ENCODE measurements at regions not wholly inside any gene's neighbourhood (a gene's known extent, or its start where the extent isn't known, plus 50 kb on each side); places are given as distances from the start of the nearest gene placed in this dataset.

GRCh38 chr9:99724640-99725039 lies 97.0 kb upstream of the NR4A3 start:
- DNase-seq: no peak

- no peak for DNase-seq
These were observed 95.8 kb upstream of the NR4A3 start for GRCh38 chr9:99725852-99726251.

GRCh38 chr9:99726758-99727157 lies 94.9 kb upstream of the NR4A3 start:
- DNase-seq: no peak

GRCh38 chr9:99730062-99730461 lies 91.6 kb upstream of the NR4A3 start:
- DNase-seq: no peak

GRCh38 chr9:99731950-99732349 lies 89.7 kb upstream of the NR4A3 start:
- DNase-seq: no peak

- DNase-seq: no peak
These were observed 89.0 kb upstream of the NR4A3 start for GRCh38 chr9:99732715-99733114.

- DNase-seq: no peak
These were observed 86.6 kb upstream of the NR4A3 start for GRCh38 chr9:99735041-99735440.

- no peak for DNase-seq
These were observed 85.4 kb upstream of the NR4A3 start for GRCh38 chr9:99736291-99736690.

GRCh38 chr9:99737649-99738048 lies 84.0 kb upstream of the NR4A3 start:
- no peak for DNase-seq

GRCh38 chr9:99743006-99743405 lies 78.7 kb upstream of the NR4A3 start:
- no peak for DNase-seq

GRCh38 chr9:99743455-99743854 lies 78.2 kb upstream of the NR4A3 start:
- DNase-seq: no peak

- no peak for DNase-seq
These were observed 77.6 kb upstream of the NR4A3 start for GRCh38 chr9:99744132-99744531.

- no peak for DNase-seq
These were observed 76.6 kb upstream of the NR4A3 start for GRCh38 chr9:99745085-99745484.

GRCh38 chr9:99746406-99746805 lies 75.3 kb upstream of the NR4A3 start:
- no peak for DNase-seq

- no peak for DNase-seq
These were observed 73.4 kb upstream of the NR4A3 start for GRCh38 chr9:99748266-99748665.

- DNase-seq: no peak
These were observed 73.0 kb upstream of the NR4A3 start for GRCh38 chr9:99748676-99749075.

- no peak for DNase-seq
These were observed 72.0 kb upstream of the NR4A3 start for GRCh38 chr9:99749641-99750040.

- DNase-seq: no peak
These were observed 71.2 kb upstream of the NR4A3 start for GRCh38 chr9:99750526-99750925.

- DNase-seq: no peak
These were observed 69.1 kb upstream of the NR4A3 start for GRCh38 chr9:99752417-99753109.

- DNase-seq: no peak
These were observed 68.2 kb upstream of the NR4A3 start for GRCh38 chr9:99753436-99753835.

GRCh38 chr9:99760421-99760820 lies 61.3 kb upstream of the NR4A3 start:
- DNase-seq: no peak

GRCh38 chr9:99762470-99762869 lies 59.2 kb upstream of the NR4A3 start:
- DNase-seq: no peak

Measured in NCI-H1436 treated with DMSO at 0.1 percent for 48 hours (cell line).